ENCODE measurements at regions not wholly inside any gene's neighbourhood (a gene's known extent, or its start where the extent isn't known, plus 50 kb on each side); places are given as distances from the start of the nearest gene placed in this dataset.

- TF ChIP-seq CTCF (IDR thresholded peaks at IDR 0.05) (no peak), POLR2A (IDR thresholded peaks at IDR 0.05) (no peak)
These were observed 72.0 kb upstream of the GPM6A start for GRCh38 chr4:175884048-175884447.

Data from uterus (tissue), 2 donors.